ENCODE measurements at regions not wholly inside any gene's neighbourhood (a gene's known extent, or its start where the extent isn't known, plus 50 kb on each side); places are given as distances from the start of the nearest gene placed in this dataset.

GRCh38 chr2:590214-591175 is 86.7 kb downstream of the TMEM18 start:
- TF ChIP-seq, protein P1, sequence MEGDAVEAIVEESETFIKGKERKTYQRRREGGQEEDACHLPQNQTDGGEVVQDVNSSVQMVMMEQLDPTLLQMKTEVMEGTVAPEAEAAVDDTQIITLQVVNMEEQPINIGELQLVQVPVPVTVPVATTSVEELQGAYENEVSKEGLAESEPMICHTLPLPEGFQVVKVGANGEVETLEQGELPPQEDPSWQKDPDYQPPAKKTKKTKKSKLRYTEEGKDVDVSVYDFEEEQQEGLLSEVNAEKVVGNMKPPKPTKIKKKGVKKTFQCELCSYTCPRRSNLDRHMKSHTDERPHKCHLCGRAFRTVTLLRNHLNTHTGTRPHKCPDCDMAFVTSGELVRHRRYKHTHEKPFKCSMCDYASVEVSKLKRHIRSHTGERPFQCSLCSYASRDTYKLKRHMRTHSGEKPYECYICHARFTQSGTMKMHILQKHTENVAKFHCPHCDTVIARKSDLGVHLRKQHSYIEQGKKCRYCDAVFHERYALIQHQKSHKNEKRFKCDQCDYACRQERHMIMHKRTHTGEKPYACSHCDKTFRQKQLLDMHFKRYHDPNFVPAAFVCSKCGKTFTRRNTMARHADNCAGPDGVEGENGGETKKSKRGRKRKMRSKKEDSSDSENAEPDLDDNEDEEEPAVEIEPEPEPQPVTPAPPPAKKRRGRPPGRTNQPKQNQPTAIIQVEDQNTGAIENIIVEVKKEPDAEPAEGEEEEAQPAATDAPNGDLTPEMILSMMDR (IDR thresholded peaks at IDR 0.05) = no peak
- no peak for TF ChIP-seq POLR2A (IDR thresholded peaks at IDR 0.05)

Data from thyroid gland (tissue), 4 donors.